H1 (cell line): ENCODE measurements at regions not wholly inside any gene's neighbourhood (a gene's known extent, or its start where the extent isn't known, plus 50 kb on each side); places are given as distances from the start of the nearest gene placed in this dataset.

Experiments
- RAD21 ChIP-seq, 2 experiments: IDR thresholded peaks in 1 of 2; conservative IDR thresholded peaks in 1 of 2; 2 replicates each; pipeline ENCODE4 v1.6.1; 2011; ENCODE audit warnings: low read depth in 2 of 2, low read length in 2 of 2, improper control_type of control experiment in 1 of 2, inconsistent platforms in 1 of 2, mild to moderate bottlenecking in 1 of 2, moderate library complexity in 1 of 2

- no peak for TF ChIP-seq RAD21 (IDR thresholded peaks at IDR 0.05 in 1 of 2, conservative IDR thresholded peaks at IDR 0.05 in 1 of 2; ENCODE audit: low read depth in 2 of 2, low read length in 2 of 2)
- TF ChIP-seq, all 59 proteins: peak for 0
Measured at GRCh38 chr6:167420177-167420576, 95.3 kb downstream of the TTLL2 start (continued).
